ENCODE measurements at regions not wholly inside any gene's neighbourhood (a gene's known extent, or its start where the extent isn't known, plus 50 kb on each side); places are given as distances from the start of the nearest gene placed in this dataset.

DNA sequence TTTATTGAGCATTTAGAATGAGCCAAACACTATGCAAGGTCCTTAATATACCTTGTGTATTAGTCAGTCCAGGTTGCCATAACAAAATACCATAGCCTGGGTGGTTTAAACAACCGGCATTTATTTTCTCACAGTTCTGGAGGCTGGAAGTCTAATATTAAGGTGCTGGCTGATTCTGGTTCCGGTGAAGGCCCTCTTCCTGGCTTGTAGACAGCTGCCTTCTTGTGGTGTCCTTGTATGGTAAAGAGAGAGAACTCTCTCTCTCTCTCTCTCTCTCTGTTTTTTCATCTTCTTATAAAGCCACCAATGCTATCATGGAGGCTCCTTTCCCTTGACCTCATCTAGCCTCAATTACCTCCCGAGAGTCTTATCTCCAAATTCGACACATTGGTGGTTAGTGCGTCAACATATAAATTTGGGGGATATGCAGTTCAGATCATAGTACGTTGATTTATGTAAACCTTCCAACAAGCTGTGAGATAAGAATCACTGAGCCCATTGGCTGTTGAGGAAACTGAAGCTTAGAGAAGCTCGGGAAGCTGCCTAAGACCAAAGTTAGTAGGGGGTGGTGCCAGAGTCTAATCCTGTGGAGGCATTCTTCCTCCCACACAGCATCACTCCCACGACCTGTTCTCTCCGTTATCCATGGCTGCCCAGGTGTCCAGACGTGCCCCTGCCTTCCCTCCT lies 298.0 kb upstream of the PROK2 start:
- TF ChIP-seq, protein P1, sequence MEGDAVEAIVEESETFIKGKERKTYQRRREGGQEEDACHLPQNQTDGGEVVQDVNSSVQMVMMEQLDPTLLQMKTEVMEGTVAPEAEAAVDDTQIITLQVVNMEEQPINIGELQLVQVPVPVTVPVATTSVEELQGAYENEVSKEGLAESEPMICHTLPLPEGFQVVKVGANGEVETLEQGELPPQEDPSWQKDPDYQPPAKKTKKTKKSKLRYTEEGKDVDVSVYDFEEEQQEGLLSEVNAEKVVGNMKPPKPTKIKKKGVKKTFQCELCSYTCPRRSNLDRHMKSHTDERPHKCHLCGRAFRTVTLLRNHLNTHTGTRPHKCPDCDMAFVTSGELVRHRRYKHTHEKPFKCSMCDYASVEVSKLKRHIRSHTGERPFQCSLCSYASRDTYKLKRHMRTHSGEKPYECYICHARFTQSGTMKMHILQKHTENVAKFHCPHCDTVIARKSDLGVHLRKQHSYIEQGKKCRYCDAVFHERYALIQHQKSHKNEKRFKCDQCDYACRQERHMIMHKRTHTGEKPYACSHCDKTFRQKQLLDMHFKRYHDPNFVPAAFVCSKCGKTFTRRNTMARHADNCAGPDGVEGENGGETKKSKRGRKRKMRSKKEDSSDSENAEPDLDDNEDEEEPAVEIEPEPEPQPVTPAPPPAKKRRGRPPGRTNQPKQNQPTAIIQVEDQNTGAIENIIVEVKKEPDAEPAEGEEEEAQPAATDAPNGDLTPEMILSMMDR (conservative IDR thresholded peaks at IDR 0.05; ENCODE audit: low read depth, low read length): no peak
- TF ChIP-seq EZH2 (IDR thresholded peaks at IDR 0.05; ENCODE audit: borderline replicate concordance, low read depth, low read length, poor library complexity, severe bottlenecking): no peak
